Kidney epithelial cell (primary cell): ENCODE measurements at regions not wholly inside any gene's neighbourhood (a gene's known extent, or its start where the extent isn't known, plus 50 kb on each side); places are given as distances from the start of the nearest gene placed in this dataset.
"Not testable (repeated sequence)": the region's sequence is repeated elsewhere in the genome, so short reads cannot be mapped to it uniquely, and the experiment has no call there.

ENCODE experiments used
- DNase-seq: peaks from one replicate; pipeline ENCODE4 v3.0.0-alpha.2; 2010; ENCODE audit warnings: low read depth
- H3K27me3 ChIP-seq: 2 replicates; pipeline ENCODE4 v1.6.0; 2011; ENCODE audit warnings: low read length; ENCODE audit not compliant: control insufficient read depth, insufficient read depth
- H3K36me3 ChIP-seq: 2 replicates; pipeline ENCODE4 v1.5.1; 2011; ENCODE audit warnings: low read length; ENCODE audit not compliant: control insufficient read depth, insufficient read depth
- H3K4me3 ChIP-seq: 2 replicates; pipeline ENCODE4 v1.5.1; 2011; ENCODE audit warnings: low read depth, mild to moderate bottlenecking, control low read depth, low read length
- CTCF ChIP-seq: IDR thresholded peaks from 2 replicates; pipeline ENCODE4 v1.5.1; 2011; ENCODE audit warnings: mild to moderate bottlenecking, moderate library complexity, low read length, control low read depth, inconsistent platforms; ENCODE audit not compliant: insufficient read depth, poor library complexity, severe bottlenecking

GRCh38 chr5:2352101-2352861 lies 399.2 kb downstream of the IRX2 start:
- Histone ChIP-seq H3K36me3 (no peaks in the 10 kb centered on the region), H3K27me3 (no peaks in the 10 kb centered on the region), H3K4me3 (no peak overlapping the region)
- DNase-seq, result no peak
- no peak for TF ChIP-seq CTCF

GRCh38 chr5:2349768-2350167 lies 401.7 kb downstream of the IRX2 start:
- H3K4me3 ChIP-seq, H3K27me3 ChIP-seq, DNase-seq, H3K36me3 ChIP-seq: not testable (repeated sequence)

GRCh38 chr5:2338686-2339085 lies 412.8 kb downstream of the IRX2 start:
- no peak for TF ChIP-seq CTCF
- no peak for DNase-seq
- H3K4me3 ChIP-seq, result no peak overlapping the region
- no peaks in the 10 kb centered on the region for H3K36me3 ChIP-seq
- H3K27me3 ChIP-seq, result peaks cover 11% of the 10 kb centered on the region

GRCh38 chr5:2335733-2336515 lies 415.6 kb downstream of the IRX2 start:
- TF ChIP-seq CTCF, result no peak

GRCh38 chr5:2335125-2335732 lies 416.2 kb downstream of the IRX2 start:
- H3K27me3 ChIP-seq, result peaks cover 11% of the 10 kb centered on the region
- no peak for DNase-seq
- no peak overlapping the region for H3K4me3 ChIP-seq
- no peak for TF ChIP-seq CTCF
- H3K36me3 ChIP-seq, result no peaks in the 10 kb centered on the region

More at GRCh38 chr5:2335733-2336515, 415.6 kb downstream of the IRX2 start:
- DNase-seq, result no peak
- Histone ChIP-seq H3K36me3 (no peaks in the 10 kb centered on the region), H3K27me3 (peaks cover 11% of the 10 kb centered on the region), H3K4me3 (no peak overlapping the region)

GRCh38 chr5:2334719-2335118 lies 416.8 kb downstream of the IRX2 start:
- TF ChIP-seq CTCF, result no peak
- H3K27me3 ChIP-seq, result peaks cover 11% of the 10 kb centered on the region
- no peak for DNase-seq
- H3K4me3 ChIP-seq, result no peak overlapping the region
- H3K36me3 ChIP-seq, result no peaks in the 10 kb centered on the region
